Fibroblast of lung (primary cell): ENCODE measurements at regions not wholly inside any gene's neighbourhood (a gene's known extent, or its start where the extent isn't known, plus 50 kb on each side); places are given as distances from the start of the nearest gene placed in this dataset.

ENCODE experiments used
- DNase-seq, 2 donors: peaks; one replicate each; pipeline versions ENCODE4 v3.0.0 to v3.0.0-alpha.2; 2010; ENCODE audit warnings: low read depth in 2 of 2
- H2AFZ ChIP-seq: 2 replicates; pipeline ENCODE4 v1.5.1; 2012; ENCODE audit warnings: low read length, control low read depth, inconsistent platforms
- H3K27ac ChIP-seq: 2 replicates; pipeline ENCODE4 v1.5.1; 2011; ENCODE audit warnings: low read length, control low read depth; ENCODE audit not compliant: insufficient read depth
- H3K27me3 ChIP-seq: 2 replicates; pipeline ENCODE4 v1.5.1; 2011; ENCODE audit warnings: mild to moderate bottlenecking, low read length; ENCODE audit not compliant: control insufficient read depth, insufficient read depth
- H3K36me3 ChIP-seq: 2 replicates; pipeline ENCODE4 v1.5.1; 2011; ENCODE audit warnings: low read length; ENCODE audit not compliant: control insufficient read depth, insufficient read depth
- H3K4me1 ChIP-seq: 2 replicates; pipeline ENCODE4 v1.5.1; 2011; ENCODE audit warnings: low read length; ENCODE audit not compliant: control insufficient read depth, insufficient read depth; ENCODE audit errors: extremely low read depth
- H3K4me2 ChIP-seq: 2 replicates; pipeline ENCODE4 v1.5.1; 2011; ENCODE audit warnings: low read length, control low read depth; ENCODE audit not compliant: insufficient read depth; ENCODE audit errors: extremely low read depth
- H3K4me3 ChIP-seq, 4 experiments: fragments of 200-600 bp in 1 of 4; sonication (generic) in 1 of 4; replicated peaks in 1 of 4; 2 replicates each; pipeline ENCODE4 v1.5.1; 2011 to 2016; ENCODE audit warnings: low read length in 4 of 4, low read depth in 3 of 4, mild to moderate bottlenecking in 3 of 4, control low read depth in 2 of 4, inconsistent platforms in 1 of 4, mixed read lengths in 1 of 4; ENCODE audit not compliant: insufficient read depth in 1 of 4; ENCODE audit errors: control extremely low read depth in 1 of 4
- H3K79me2 ChIP-seq: 2 replicates; pipeline ENCODE4 v1.5.1; 2012; ENCODE audit warnings: mild to moderate bottlenecking, low read length, inconsistent platforms; ENCODE audit not compliant: control insufficient read depth, insufficient read depth
- H3K9ac ChIP-seq: 2 replicates; pipeline ENCODE4 v1.5.1; 2011; ENCODE audit warnings: mild to moderate bottlenecking, low read length, control low read depth; ENCODE audit not compliant: insufficient read depth
- H3K9me3 ChIP-seq: 2 replicates; pipeline ENCODE4 v1.5.1; 2012; ENCODE audit warnings: low read depth, low read length; ENCODE audit not compliant: control insufficient read depth, insufficient read depth
- H4K20me1 ChIP-seq: 2 replicates; pipeline ENCODE4 v1.5.1; 2011; ENCODE audit warnings: low read length; ENCODE audit not compliant: control insufficient read depth, insufficient read depth; ENCODE audit errors: extremely low read depth
- EZH2 ChIP-seq: IDR thresholded peaks from 2 replicates; pipeline ENCODE4 v1.5.1; 2012; ENCODE audit warnings: low read length, control low read depth, mild to moderate bottlenecking; ENCODE audit errors: missing control alignments
- TF ChIP-seq, protein P1 (sequence below), 2 donors: IDR thresholded peaks in 1 of 2; conservative IDR thresholded peaks in 1 of 2; 1 replicate in 1 of 2; 2 replicates in 1 of 2; pipeline ENCODE4 v1.5.1; 2011 to 2012; ENCODE audit warnings: low read length in 2 of 2, control low read depth in 1 of 2, inconsistent platforms in 1 of 2, low read depth in 1 of 2, mild to moderate bottlenecking in 1 of 2

DNA sequence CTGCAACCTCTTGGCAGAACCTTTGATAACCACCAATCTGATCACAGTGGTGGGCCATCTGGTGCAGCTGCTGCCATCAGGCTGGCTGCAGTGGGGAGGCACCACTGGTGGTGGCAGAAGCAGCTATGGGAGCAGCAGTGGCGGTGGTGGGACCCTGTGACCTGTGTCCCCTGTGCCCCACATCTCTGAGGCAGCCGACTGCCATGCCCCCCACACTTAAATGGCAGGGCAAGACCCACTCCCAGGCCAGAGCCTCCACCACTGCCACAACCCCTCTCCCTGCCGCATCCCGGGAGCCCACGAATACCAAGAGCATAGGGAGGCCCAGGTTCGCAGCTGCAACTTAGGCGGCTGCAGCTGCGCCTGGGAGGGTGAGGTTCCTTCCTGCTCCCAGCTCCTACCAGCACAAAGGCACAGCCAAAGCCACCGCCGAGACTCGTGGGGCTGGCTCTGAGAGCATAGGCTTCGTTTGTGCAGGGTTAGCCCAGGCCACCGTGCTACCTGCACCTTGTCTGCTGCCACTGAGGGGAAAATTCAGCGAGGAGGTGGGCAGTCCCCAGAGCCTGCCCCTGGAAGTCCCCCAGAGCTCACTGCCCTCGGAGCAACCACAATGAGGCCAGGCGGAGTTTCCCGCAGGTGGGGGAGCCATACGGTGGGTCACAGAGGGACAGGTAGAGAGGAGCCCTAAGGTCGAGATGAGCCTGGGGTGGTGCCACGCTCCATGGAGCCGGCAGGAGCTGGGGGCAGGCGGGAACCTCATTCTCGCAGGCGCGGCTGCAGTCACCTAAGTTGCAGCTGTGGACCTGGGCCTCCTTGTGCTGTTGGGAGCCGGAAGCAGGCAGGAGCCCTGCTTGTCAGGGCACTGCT is 518.7 kb downstream of the RWDD3 start:
- DNase-seq: no peak
- no peak overlapping the region for H3K4me2 ChIP-seq
- no peaks in the 10 kb centered on the region for H3K9me3 ChIP-seq
- no peaks in the 10 kb centered on the region for H3K36me3 ChIP-seq
- H3K27ac ChIP-seq: no peak overlapping the region
- no peak overlapping the region for H3K9ac ChIP-seq
- no peaks in the 10 kb centered on the region for H3K27me3 ChIP-seq
- H3K79me2 ChIP-seq: no peaks in the 10 kb centered on the region
- no peaks in the 10 kb centered on the region for H3K4me1 ChIP-seq
- H2AFZ ChIP-seq: no peak overlapping the region
- H3K4me3 ChIP-seq: no peak overlapping the region
- H4K20me1 ChIP-seq: no peaks in the 10 kb centered on the region
- TF ChIP-seq, protein P1, sequence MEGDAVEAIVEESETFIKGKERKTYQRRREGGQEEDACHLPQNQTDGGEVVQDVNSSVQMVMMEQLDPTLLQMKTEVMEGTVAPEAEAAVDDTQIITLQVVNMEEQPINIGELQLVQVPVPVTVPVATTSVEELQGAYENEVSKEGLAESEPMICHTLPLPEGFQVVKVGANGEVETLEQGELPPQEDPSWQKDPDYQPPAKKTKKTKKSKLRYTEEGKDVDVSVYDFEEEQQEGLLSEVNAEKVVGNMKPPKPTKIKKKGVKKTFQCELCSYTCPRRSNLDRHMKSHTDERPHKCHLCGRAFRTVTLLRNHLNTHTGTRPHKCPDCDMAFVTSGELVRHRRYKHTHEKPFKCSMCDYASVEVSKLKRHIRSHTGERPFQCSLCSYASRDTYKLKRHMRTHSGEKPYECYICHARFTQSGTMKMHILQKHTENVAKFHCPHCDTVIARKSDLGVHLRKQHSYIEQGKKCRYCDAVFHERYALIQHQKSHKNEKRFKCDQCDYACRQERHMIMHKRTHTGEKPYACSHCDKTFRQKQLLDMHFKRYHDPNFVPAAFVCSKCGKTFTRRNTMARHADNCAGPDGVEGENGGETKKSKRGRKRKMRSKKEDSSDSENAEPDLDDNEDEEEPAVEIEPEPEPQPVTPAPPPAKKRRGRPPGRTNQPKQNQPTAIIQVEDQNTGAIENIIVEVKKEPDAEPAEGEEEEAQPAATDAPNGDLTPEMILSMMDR (conservative IDR thresholded peaks at IDR 0.05 in 1 of 2, IDR thresholded peaks at IDR 0.05 in 1 of 2; ENCODE audit: low read depth in 1 of 2, low read length in 2 of 2): no peak
- TF ChIP-seq EZH2: no peak

DNA sequence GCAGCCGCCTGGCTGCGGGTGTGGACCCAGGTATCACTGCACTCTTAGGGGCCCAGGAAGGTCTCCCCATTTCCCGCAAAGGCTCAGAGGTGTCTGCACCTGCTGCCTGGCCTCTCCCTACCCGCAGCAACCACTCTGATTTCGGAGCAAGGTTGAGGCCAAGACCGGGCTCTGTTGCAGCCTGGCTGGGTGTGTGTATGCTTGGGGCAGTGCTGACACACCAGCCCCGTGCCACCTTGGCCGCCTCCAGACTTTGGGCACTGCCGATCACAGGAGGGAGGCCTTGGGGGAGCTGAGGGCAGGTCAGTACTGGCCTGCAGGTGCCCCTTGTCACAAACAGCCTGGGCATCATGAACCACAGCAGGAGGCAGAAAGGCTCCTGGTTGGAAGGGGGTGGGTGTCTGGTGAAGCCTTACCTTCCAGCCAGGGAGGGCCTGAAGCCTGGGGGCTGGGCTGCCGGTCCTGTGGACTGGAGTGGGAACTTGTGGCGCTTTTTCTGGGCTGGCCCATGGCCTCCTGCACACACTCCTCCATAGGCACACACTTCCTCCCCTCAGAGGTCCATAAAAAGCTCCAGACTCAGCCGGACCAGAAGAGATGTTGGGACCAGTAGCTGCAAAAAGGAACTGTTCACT is 519.5 kb downstream of the RWDD3 start:
- H3K36me3 ChIP-seq: no peaks in the 10 kb centered on the region
- H2AFZ ChIP-seq: no peak overlapping the region
- no peaks in the 10 kb centered on the region for H3K27me3 ChIP-seq
- H3K9ac ChIP-seq: no peak overlapping the region
- H3K79me2 ChIP-seq: no peaks in the 10 kb centered on the region
- no peaks in the 10 kb centered on the region for H4K20me1 ChIP-seq
- no peak overlapping the region for H3K4me2 ChIP-seq
- no peak overlapping the region for H3K27ac ChIP-seq
- no peak for TF ChIP-seq EZH2
- TF ChIP-seq, protein P1 (conservative IDR thresholded peaks at IDR 0.05 in 1 of 2, IDR thresholded peaks at IDR 0.05 in 1 of 2; ENCODE audit: low read depth in 1 of 2, low read length in 2 of 2): no peak
- DNase-seq: no peak
- no peaks in the 10 kb centered on the region for H3K4me1 ChIP-seq
- H3K4me3 ChIP-seq: no peak overlapping the region
- no peaks in the 10 kb centered on the region for H3K9me3 ChIP-seq

DNA sequence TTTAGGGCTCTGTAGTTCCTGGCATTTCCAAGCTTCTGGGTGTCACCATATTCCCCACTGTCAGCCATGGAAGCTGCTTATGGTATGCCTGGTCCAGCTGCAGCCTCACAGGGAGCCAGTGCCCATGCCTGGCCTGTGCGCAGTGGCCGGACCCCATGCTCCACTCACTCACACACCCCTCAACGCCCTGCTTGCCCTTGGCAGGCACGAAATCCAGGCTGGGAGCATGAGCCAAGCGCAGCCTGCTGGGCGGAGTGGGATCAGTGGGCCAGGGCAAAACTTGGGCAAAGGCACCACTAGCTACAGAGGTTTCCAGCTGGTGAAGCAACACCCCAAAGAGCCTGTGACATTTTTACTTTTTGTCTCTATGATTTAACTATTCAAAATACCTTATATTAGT is 520.4 kb downstream of the RWDD3 start:
- no peaks in the 10 kb centered on the region for H3K27me3 ChIP-seq
- H3K9ac ChIP-seq: no peak overlapping the region
- no peak overlapping the region for H3K27ac ChIP-seq
- no peak for DNase-seq
- no peak overlapping the region for H3K4me2 ChIP-seq
- no peaks in the 10 kb centered on the region for H3K4me1 ChIP-seq
- no peaks in the 10 kb centered on the region for H4K20me1 ChIP-seq
- TF ChIP-seq EZH2: no peak
- TF ChIP-seq, protein P1 (conservative IDR thresholded peaks at IDR 0.05 in 1 of 2, IDR thresholded peaks at IDR 0.05 in 1 of 2; ENCODE audit: low read depth in 1 of 2, low read length in 2 of 2): no peak
- no peaks in the 10 kb centered on the region for H3K79me2 ChIP-seq
- H2AFZ ChIP-seq: no peak overlapping the region
- no peaks in the 10 kb centered on the region for H3K36me3 ChIP-seq
- H3K9me3 ChIP-seq: no peaks in the 10 kb centered on the region
- H3K4me3 ChIP-seq: no peak overlapping the region
